ENCODE measurements at regions not wholly inside any gene's neighbourhood (a gene's known extent, or its start where the extent isn't known, plus 50 kb on each side); places are given as distances from the start of the nearest gene placed in this dataset.

- H3F3A ChIP-seq (ENCODE audit: low read length, unreplicated experiment), result no peaks in the 10 kb centered on the region
- TF ChIP-seq EZH2 (IDR thresholded peaks at IDR 0.05; ENCODE audit: low read length, unreplicated experiment) (no peak), EZH2phosphoT487 (IDR thresholded peaks at IDR 0.05; ENCODE audit: borderline replicate concordance, low read length) (no peak), CTCF (conservative IDR thresholded peaks at IDR 0.05; ENCODE audit: low read depth, low read length) (no peak)
- ATAC-seq, result no peak
- no peaks in the 10 kb centered on the region for H4K20me1 ChIP-seq (ENCODE audit: low read length)
- CTCF ChIA-PET, result no interaction called here
- peaks cover 23% of the 10 kb centered on the region; the same call in 1 of the 2 replicates for H3K27me3 ChIP-seq (ENCODE audit: low read length)
- H2AFZ ChIP-seq (ENCODE audit: low read length), result no peak overlapping the region
- no peaks in the 10 kb centered on the region for H3K9me3 ChIP-seq (ENCODE audit: low read length)
- intact Hi-C loops (cut with micrococcal nuclease), result no loop called here
- no peaks in the 10 kb centered on the region for H3K9me2 ChIP-seq (replicated peaks; ENCODE audit: low read length)
- no peak overlapping the region for H3K9ac ChIP-seq (ENCODE audit: low read length)
- DNase-seq, result no peak
- H3K4me1 ChIP-seq (ENCODE audit: insufficient read depth, low read length), result peaks cover 14% of the 10 kb centered on the region
- H3K4me3 ChIP-seq (ENCODE audit: low read length), result no peak overlapping the region
- POLR2A ChIA-PET (ENCODE audit: unreplicated experiment), result interaction anchor here (0.6 kb wide), 1 partner anchor 1715 kb away, joined by 8 read pairs; no protein-coding TSS in a partner anchor
- no peak overlapping the region for H3K27ac ChIP-seq (ENCODE audit: low read length)
- H3K4me2 ChIP-seq (ENCODE audit: low read length), result no peak overlapping the region
- BruUV-seq (replicated peaks), result no TSS peak
- no peaks in the 10 kb centered on the region for H3K79me2 ChIP-seq (ENCODE audit: low read length)
- no peaks in the 10 kb centered on the region for H3K36me3 ChIP-seq (ENCODE audit: low read depth, low read length)
These were observed 155.1 kb upstream of the FAM13C start for GRCh38 chr10:59517341-59517899.

- TF ChIP-seq EZH2 (IDR thresholded peaks at IDR 0.05; ENCODE audit: low read length, unreplicated experiment), result no peak
- TF ChIP-seq EZH2phosphoT487 (IDR thresholded peaks at IDR 0.05; ENCODE audit: borderline replicate concordance, low read length), result no peak
- TF ChIP-seq CTCF (conservative IDR thresholded peaks at IDR 0.05; ENCODE audit: low read depth, low read length), result no peak
- Histone ChIP-seq H3K79me2 (ENCODE audit: low read length) (no peaks in the 10 kb centered on the region), H3F3A (ENCODE audit: low read length, unreplicated experiment) (peaks cover 9% of the 10 kb centered on the region), H3K27ac (ENCODE audit: low read length) (no peak overlapping the region), H3K36me3 (ENCODE audit: low read depth, low read length) (no peaks in the 10 kb centered on the region), H3K27me3 (ENCODE audit: low read length) (no peaks in the 10 kb centered on the region), H3K4me3 (ENCODE audit: low read length) (no peak overlapping the region), H3K9me2 (replicated peaks; ENCODE audit: low read length) (no peaks in the 10 kb centered on the region), H3K9ac (ENCODE audit: low read length) (no peak overlapping the region), H2AFZ (ENCODE audit: low read length) (no peak overlapping the region), H3K4me1 (ENCODE audit: insufficient read depth, low read length) (peaks cover 34% of the 10 kb centered on the region), H3K4me2 (ENCODE audit: low read length) (0 out of 2 replicates have a peak overlapping the region, but pooled peaks have one; percentile 2), H4K20me1 (ENCODE audit: low read length) (no peaks in the 10 kb centered on the region), H3K9me3 (ENCODE audit: low read length) (no peaks in the 10 kb centered on the region)
- ATAC-seq (peak; percentile 43), DNase-seq (peak; percentile 72)
- POLR2A ChIA-PET (ENCODE audit: unreplicated experiment), result no interaction called here
- intact Hi-C loops (cut with micrococcal nuclease), result no loop called here
- CTCF ChIA-PET, result no interaction called here
- no TSS peak for BruUV-seq (replicated peaks)
These were observed 151.2 kb upstream of the FAM13C start for GRCh38 chr10:59513558-59513957.

GRCh38 chr10:59512951-59513350 lies 150.6 kb upstream of the FAM13C start:
- POLR2A ChIA-PET (ENCODE audit: unreplicated experiment), result no interaction called here
- no peak for DNase-seq
- CTCF ChIA-PET, result interaction anchor here (0.5 kb wide), 1 partner anchor 110 kb away, joined by 3 read pairs; no protein-coding TSS in a partner anchor
- Histone ChIP-seq H3K9ac (ENCODE audit: low read length) (no peak overlapping the region), H3K4me3 (ENCODE audit: low read length) (no peak overlapping the region), H4K20me1 (ENCODE audit: low read length) (no peaks in the 10 kb centered on the region), H3F3A (ENCODE audit: low read length, unreplicated experiment) (peaks cover 9% of the 10 kb centered on the region), H3K9me3 (ENCODE audit: low read length) (no peaks in the 10 kb centered on the region), H3K4me2 (ENCODE audit: low read length) (no peak overlapping the region), H3K4me1 (ENCODE audit: insufficient read depth, low read length) (peaks cover 39% of the 10 kb centered on the region), H3K9me2 (replicated peaks; ENCODE audit: low read length) (no peaks in the 10 kb centered on the region), H3K36me3 (ENCODE audit: low read depth, low read length) (no peaks in the 10 kb centered on the region), H3K27me3 (ENCODE audit: low read length) (no peaks in the 10 kb centered on the region), H3K79me2 (ENCODE audit: low read length) (no peaks in the 10 kb centered on the region), H2AFZ (ENCODE audit: low read length) (no peak overlapping the region), H3K27ac (ENCODE audit: low read length) (no peak overlapping the region)
- no peak for TF ChIP-seq EZH2phosphoT487 (IDR thresholded peaks at IDR 0.05; ENCODE audit: borderline replicate concordance, low read length)
- TF ChIP-seq EZH2 (IDR thresholded peaks at IDR 0.05; ENCODE audit: low read length, unreplicated experiment), result no peak
- no peak for TF ChIP-seq CTCF (conservative IDR thresholded peaks at IDR 0.05; ENCODE audit: low read depth, low read length)
- intact Hi-C loops (cut with micrococcal nuclease), result no loop called here
- ATAC-seq, result no peak
- no TSS peak for BruUV-seq (replicated peaks)
